Fibroblast of lung (primary cell): ENCODE measurements at regions not wholly inside any gene's neighbourhood (a gene's known extent, or its start where the extent isn't known, plus 50 kb on each side); places are given as distances from the start of the nearest gene placed in this dataset.

Experiments
- CTCF ChIP-seq, 2 donors: IDR thresholded peaks in 1 of 2; conservative IDR thresholded peaks in 1 of 2; 1 replicate in 1 of 2; 2 replicates in 1 of 2; pipeline ENCODE4 v1.5.1; 2011 to 2012; ENCODE audit warnings: low read length in 2 of 2, control low read depth in 1 of 2, inconsistent platforms in 1 of 2, low read depth in 1 of 2, mild to moderate bottlenecking in 1 of 2
- EZH2 ChIP-seq: IDR thresholded peaks from 2 replicates; pipeline ENCODE4 v1.5.1; 2012; ENCODE audit warnings: low read length, control low read depth, mild to moderate bottlenecking; ENCODE audit errors: missing control alignments

DNA sequence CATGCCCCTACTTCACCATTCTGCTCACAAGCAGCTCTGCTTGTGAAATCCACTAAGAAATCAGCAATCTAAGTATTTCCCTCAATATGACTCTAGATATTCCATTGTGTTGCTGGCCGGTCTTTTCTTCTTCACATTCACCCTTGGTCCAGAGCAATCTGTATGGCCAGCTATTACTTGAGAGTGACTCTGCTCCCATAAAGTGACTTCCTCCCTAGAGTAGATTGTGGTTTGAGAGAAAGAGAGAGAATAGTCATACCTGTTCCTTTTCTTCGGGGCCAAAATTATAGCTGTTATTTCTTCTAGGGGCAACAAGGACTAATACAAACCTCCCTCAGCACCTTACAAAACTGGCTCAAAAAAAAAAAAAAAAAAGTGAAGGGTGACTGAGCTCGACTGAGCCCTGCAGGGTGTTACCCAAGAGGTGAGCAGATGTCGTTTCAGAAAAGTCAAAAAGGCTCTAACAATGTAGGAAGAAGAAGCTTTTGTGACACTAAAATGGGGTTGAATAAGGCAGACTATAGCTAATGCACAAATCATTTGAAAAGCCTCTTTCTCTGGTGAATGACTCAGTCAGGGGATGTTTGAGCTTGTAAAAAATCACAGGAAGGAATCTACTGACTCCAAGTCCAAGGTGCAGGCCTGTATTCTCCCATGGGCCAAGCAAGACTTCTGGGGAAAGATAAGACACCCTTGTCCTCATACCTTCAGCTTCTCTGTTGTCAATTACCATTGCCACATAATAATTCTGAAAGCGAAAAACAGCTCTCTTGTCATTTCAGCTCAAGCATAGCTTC, 161.0 kb upstream of the SLC24A5 start:
- no peak for TF ChIP-seq CTCF (conservative IDR thresholded peaks at IDR 0.05 in 1 of 2, IDR thresholded peaks at IDR 0.05 in 1 of 2; ENCODE audit: low read depth in 1 of 2, low read length in 2 of 2)
- no peak for TF ChIP-seq EZH2
